GM13977 (cell line): ENCODE measurements at regions not wholly inside any gene's neighbourhood (a gene's known extent, or its start where the extent isn't known, plus 50 kb on each side); places are given as distances from the start of the nearest gene placed in this dataset.

ENCODE experiments used
- DNase-seq: peaks from one replicate; pipeline ENCODE4 v3.0.0; 2012; ENCODE audit warnings: low spot score
- in situ Hi-C: fragments of 300-500 bp; cut with MboI; formaldehyde crosslinking; loops from one replicate; pipeline ENCODE4 v1.12.0; 2022; ENCODE audit warnings: low sequenced_read_pairs, low pct_unique_long_range_greater_than_20kb, mixed read lengths, inconsistent platforms; ENCODE audit not compliant: unreplicated experiment
- TF ChIP-seq, protein P1 (sequence below): IDR thresholded peaks from 2 replicates; pipeline ENCODE4 v1.5.1; 2012; ENCODE audit warnings: mild to moderate bottlenecking, control low read depth; ENCODE audit not compliant: insufficient read depth; ENCODE audit errors: extremely low read depth, missing control alignments

DNA sequence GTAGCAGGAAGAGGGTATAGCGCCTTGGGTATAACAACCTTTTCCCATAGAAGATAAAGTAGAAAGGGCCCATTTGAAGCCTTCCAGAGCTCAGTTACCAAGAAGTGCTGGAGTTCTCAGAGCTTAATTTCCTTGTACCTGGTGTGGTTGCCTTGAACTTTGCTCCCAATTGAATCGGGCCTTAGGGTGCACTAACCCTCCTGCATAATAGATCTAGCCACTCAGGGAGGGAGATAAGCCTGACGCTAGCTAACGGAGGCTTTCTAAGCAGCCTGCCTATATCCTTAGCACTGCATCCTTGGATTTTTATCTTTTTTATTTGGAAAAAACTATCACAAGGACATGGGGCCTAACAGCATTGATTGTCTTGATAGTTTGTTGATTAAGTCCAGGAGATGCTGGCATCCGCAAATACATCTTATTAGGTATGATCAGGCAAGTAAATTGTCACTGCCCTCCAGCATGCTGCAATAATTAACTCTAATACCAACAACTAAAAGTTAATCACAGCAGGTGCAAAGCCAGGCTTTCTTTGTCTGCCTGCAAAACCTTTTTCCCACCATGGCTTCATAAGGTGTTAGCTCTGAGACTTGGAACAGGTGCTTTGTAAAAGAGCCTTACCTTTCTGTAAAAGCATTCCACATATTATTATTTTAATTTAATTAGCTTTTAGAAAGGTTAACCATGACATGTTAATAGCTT lies 199.4 kb downstream of the SREK1 start:
- in situ Hi-C loops = no loop called here
- DNase-seq = no peak
- TF ChIP-seq, protein P1, sequence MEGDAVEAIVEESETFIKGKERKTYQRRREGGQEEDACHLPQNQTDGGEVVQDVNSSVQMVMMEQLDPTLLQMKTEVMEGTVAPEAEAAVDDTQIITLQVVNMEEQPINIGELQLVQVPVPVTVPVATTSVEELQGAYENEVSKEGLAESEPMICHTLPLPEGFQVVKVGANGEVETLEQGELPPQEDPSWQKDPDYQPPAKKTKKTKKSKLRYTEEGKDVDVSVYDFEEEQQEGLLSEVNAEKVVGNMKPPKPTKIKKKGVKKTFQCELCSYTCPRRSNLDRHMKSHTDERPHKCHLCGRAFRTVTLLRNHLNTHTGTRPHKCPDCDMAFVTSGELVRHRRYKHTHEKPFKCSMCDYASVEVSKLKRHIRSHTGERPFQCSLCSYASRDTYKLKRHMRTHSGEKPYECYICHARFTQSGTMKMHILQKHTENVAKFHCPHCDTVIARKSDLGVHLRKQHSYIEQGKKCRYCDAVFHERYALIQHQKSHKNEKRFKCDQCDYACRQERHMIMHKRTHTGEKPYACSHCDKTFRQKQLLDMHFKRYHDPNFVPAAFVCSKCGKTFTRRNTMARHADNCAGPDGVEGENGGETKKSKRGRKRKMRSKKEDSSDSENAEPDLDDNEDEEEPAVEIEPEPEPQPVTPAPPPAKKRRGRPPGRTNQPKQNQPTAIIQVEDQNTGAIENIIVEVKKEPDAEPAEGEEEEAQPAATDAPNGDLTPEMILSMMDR = no peak

- DNase-seq = no peak
- TF ChIP-seq, protein P1 = no peak
- in situ Hi-C loops = no loop called here
These were observed 200.4 kb downstream of the SREK1 start for GRCh38 chr5:66344544-66344943.

- in situ Hi-C loops = no loop called here
- no peak for DNase-seq
- TF ChIP-seq, protein P1 = no peak
These were observed 201.2 kb downstream of the SREK1 start for GRCh38 chr5:66345281-66345680.

DNA sequence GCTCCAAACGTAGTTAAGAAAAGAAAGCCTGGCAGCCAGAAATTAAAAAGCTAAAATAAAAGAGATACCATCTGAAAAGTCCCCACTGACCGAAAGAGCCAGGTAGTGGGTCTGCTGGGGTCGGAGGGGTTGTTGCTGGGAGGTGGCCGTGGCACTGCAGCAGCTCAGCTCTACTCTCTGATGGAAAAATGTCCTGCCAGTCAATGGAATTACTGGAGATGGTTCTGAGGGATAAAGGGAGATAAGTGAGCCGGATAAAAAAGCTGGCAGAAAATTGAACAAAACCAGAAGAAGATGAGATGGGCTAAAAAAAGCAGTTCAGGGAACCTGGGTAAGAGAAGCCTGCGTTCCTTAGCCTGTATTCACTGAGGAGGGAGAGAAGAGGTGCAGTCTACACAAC lies 202.8 kb downstream of the SREK1 start:
- TF ChIP-seq, protein P1 = no peak
- in situ Hi-C loops = no loop called here
- DNase-seq = no peak

DNA sequence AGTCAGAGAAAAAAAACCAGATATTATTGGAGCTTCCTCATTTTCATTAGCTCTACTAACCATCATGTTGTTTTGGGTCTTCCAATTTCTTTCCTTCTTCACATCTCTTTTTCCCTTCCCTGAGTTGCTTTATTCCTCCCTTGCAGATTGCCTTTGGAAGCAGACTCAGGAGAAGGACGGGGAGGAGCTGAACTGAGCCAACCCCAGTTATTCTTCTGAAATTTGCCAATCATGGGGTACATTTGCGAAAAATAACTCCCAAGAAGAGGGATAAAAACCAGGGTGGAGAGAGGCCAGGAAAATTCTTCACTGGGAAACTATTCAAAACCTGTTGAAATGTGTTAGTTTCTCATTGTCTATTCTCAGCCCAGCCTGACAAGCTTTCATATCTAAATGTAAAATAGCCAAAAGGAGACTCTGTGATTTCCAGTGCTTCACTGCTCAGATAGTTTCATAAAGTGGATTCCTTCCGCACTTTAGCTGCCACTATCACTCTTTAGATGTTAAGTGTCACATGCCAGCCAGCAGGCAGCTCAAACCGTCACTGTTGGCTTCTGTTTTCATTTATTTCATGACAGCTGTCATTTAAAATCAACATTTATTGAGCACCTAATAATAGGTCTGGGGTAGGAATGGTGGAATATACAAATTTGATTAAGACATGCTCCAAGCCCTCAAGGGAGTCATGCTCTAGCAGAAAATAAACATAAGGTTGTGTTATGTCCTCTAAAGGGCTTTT lies 204.5 kb downstream of the SREK1 start:
- TF ChIP-seq, protein P1 = no peak
- DNase-seq = no peak
- in situ Hi-C loops = no loop called here

DNA sequence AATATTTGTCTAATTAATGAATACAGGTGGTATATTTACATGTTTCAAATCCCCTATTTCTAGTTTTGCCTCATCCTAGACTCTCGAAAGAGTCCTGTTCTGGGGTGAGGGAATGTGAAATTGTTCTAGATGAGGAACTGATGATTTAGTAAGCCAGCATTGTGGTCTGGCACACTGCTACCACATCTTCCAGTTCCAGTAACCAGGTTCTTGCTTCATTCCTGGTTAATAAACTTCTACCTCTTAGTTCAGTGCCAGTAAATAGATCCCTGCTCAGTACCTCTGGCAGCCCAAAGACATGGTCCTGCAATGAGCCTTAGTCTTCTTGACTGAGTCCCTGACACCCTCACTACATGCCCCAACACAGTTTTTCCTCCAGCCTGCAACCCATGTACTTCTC lies 207.7 kb downstream of the SREK1 start:
- in situ Hi-C loops = no loop called here
- TF ChIP-seq, protein P1 = no peak
- DNase-seq = no peak
